SIG-M5 treated with dmso at 0.1 percent for 504 hours (cell line): ENCODE measurements at regions not wholly inside any gene's neighbourhood (a gene's known extent, or its start where the extent isn't known, plus 50 kb on each side); places are given as distances from the start of the nearest gene placed in this dataset.

ENCODE experiments used
- DNase-seq: peaks from one replicate; lab custom pipeline; 2025; ENCODE audit not compliant: unreplicated experiment; lab: John Stamatoyannopoulos, UW

- DNase-seq = peak; percentile 15
Observed at GRCh38 chr7:41114131-41114530, 588.8 kb downstream of the INHBA start.

GRCh38 chr7:41113719-41114118 lies 589.2 kb downstream of the INHBA start:
- DNase-seq = no peak

GRCh38 chr7:41110186-41110585 lies 592.7 kb downstream of the INHBA start:
- no peak for DNase-seq

GRCh38 chr7:41108821-41109220 lies 594.1 kb downstream of the INHBA start:
- no peak for DNase-seq

- no peak for DNase-seq
Observed at GRCh38 chr7:41107938-41108448, 594.9 kb downstream of the INHBA start.

GRCh38 chr7:41107330-41107937 lies 595.5 kb downstream of the INHBA start:
- peak; percentile 13 for DNase-seq

GRCh38 chr7:41104631-41105030 lies 598.3 kb downstream of the INHBA start:
- DNase-seq = no peak

GRCh38 chr7:41103331-41103730 lies 599.6 kb downstream of the INHBA start:
- DNase-seq = peak; percentile 4

- DNase-seq = no peak
Observed at GRCh38 chr7:41098846-41099245, 604.0 kb downstream of the INHBA start.

GRCh38 chr7:41098402-41098801 lies 604.5 kb downstream of the INHBA start:
- no peak for DNase-seq

GRCh38 chr7:41097501-41097900 lies 605.4 kb downstream of the INHBA start:
- DNase-seq = no peak

- DNase-seq = no peak
Observed at GRCh38 chr7:41096917-41097316, 606.0 kb downstream of the INHBA start.

- DNase-seq = no peak
Observed at GRCh38 chr7:41093141-41093540, 609.7 kb downstream of the INHBA start.

GRCh38 chr7:41085244-41085643 lies 617.6 kb downstream of the INHBA start:
- no peak for DNase-seq

GRCh38 chr7:41084381-41084780 lies 618.5 kb downstream of the INHBA start:
- no peak for DNase-seq

GRCh38 chr7:41069635-41070034 lies 633.3 kb downstream of the INHBA start:
- no peak for DNase-seq

GRCh38 chr7:41067576-41067975 lies 635.3 kb downstream of the INHBA start:
- DNase-seq = no peak

- peak; percentile 30 for DNase-seq
Observed at GRCh38 chr7:41065663-41066062, 637.2 kb downstream of the INHBA start.

GRCh38 chr7:41063116-41063515 lies 639.8 kb downstream of the INHBA start:
- no peak for DNase-seq

- DNase-seq = no peak
Observed at GRCh38 chr7:41060796-41061195, 642.1 kb downstream of the INHBA start.

- DNase-seq = no peak
Observed at GRCh38 chr7:41059796-41060195, 643.1 kb downstream of the INHBA start.

GRCh38 chr7:41058986-41059741 lies 643.7 kb downstream of the INHBA start:
- peak; percentile 20 for DNase-seq
